Liver (tissue), 8 donors: ENCODE measurements at regions not wholly inside any gene's neighbourhood (a gene's known extent, or its start where the extent isn't known, plus 50 kb on each side); places are given as distances from the start of the nearest gene placed in this dataset.

Experiments
- DNase-seq: peaks from one replicate; pipeline ENCODE4 v3.0.0-alpha.2; 2017; ENCODE audit warnings: low spot score
- H3K27ac ChIP-seq, 2 donors: one replicate each; pipeline ENCODE4 v1.7.0; 2013; ENCODE audit warnings: inconsistent platforms in 2 of 2, low read length in 2 of 2, control low read depth in 1 of 2, low read depth in 1 of 2, mild to moderate bottlenecking in 1 of 2
- H3K27me3 ChIP-seq, 4 donors: one replicate each; pipeline versions ENCODE4 v1.6.1 to v1.7.0; 2013; ENCODE audit warnings: low read length in 3 of 4, inconsistent platforms in 1 of 4, mild to moderate bottlenecking in 1 of 4, moderate library complexity in 1 of 4; ENCODE audit not compliant: control insufficient read depth in 4 of 4, insufficient read depth in 4 of 4
- H3K36me3 ChIP-seq, 4 donors: one replicate each; pipeline versions ENCODE4 v1.6.1 to v1.7.0; 2013; ENCODE audit warnings: low read length in 3 of 4, mild to moderate bottlenecking in 3 of 4, low read depth in 1 of 4, moderate library complexity in 1 of 4; ENCODE audit not compliant: control insufficient read depth in 4 of 4, insufficient read depth in 3 of 4
- H3K4me1 ChIP-seq, 4 donors: one replicate each; pipeline versions ENCODE4 v1.6.1 to v1.7.0; 2013; ENCODE audit warnings: low read length in 3 of 4, mild to moderate bottlenecking in 3 of 4, moderate library complexity in 1 of 4; ENCODE audit not compliant: control insufficient read depth in 4 of 4, insufficient read depth in 4 of 4
- H3K4me3 ChIP-seq, 3 donors: one replicate each; pipeline versions ENCODE4 v1.6.1 to v1.7.0; 2013; ENCODE audit warnings: low read length in 3 of 3, control low read depth in 1 of 3, low read depth in 1 of 3, mild to moderate bottlenecking in 1 of 3
- H3K9ac ChIP-seq, 2 donors: one replicate each; pipeline ENCODE4 v1.7.0; 2013; ENCODE audit warnings: low read length in 2 of 2, mild to moderate bottlenecking in 2 of 2, moderate library complexity in 2 of 2, control low read depth in 1 of 2, low read depth in 1 of 2
- H3K9me3 ChIP-seq, 4 donors: one replicate each; pipeline versions ENCODE4 v1.6.1 to v1.7.0; 2013; ENCODE audit warnings: low read length in 3 of 4; ENCODE audit not compliant: control insufficient read depth in 4 of 4
- EGR1 ChIP-seq, 2 donors: IDR thresholded peaks; 2 replicates each; pipeline ENCODE4 v1.6.1; 2016 to 2018; ENCODE audit warnings: antibody characterized with exemption in 2 of 2, low read depth in 2 of 2
- FOXA1 ChIP-seq: IDR thresholded peaks from 2 replicates; pipeline ENCODE4 v1.6.1; 2016; ENCODE audit warnings: antibody characterized with exemption
- GABPA ChIP-seq, 2 donors: IDR thresholded peaks in 1 of 2; conservative IDR thresholded peaks in 1 of 2; 2 replicates each; pipeline ENCODE4 v1.6.1; 2016; ENCODE audit warnings: antibody characterized with exemption in 2 of 2, mild to moderate bottlenecking in 1 of 2, moderate library complexity in 1 of 2
- HNF4G ChIP-seq: IDR thresholded peaks from 2 replicates; pipeline ENCODE4 v1.6.1; 2016; ENCODE audit warnings: antibody characterized with exemption
- JUND ChIP-seq, 2 donors: IDR thresholded peaks; 2 replicates each; pipeline ENCODE4 v1.6.1; 2016; ENCODE audit warnings: antibody characterized with exemption in 2 of 2
- MAX ChIP-seq: IDR thresholded peaks from 2 replicates; pipeline ENCODE4 v1.6.1; 2016; ENCODE audit warnings: antibody characterized with exemption
- NR2F2 ChIP-seq: IDR thresholded peaks from 2 replicates; pipeline ENCODE4 v1.6.1; 2016; ENCODE audit warnings: antibody characterized with exemption
- RAD21 ChIP-seq, 2 donors: IDR thresholded peaks; 2 replicates each; pipeline ENCODE4 v1.6.1; 2016; ENCODE audit warnings: antibody characterized with exemption in 2 of 2, mild to moderate bottlenecking in 2 of 2
- RXRA ChIP-seq, 2 donors: IDR thresholded peaks; 2 replicates each; pipeline ENCODE4 v1.6.1; 2017 to 2018; ENCODE audit warnings: antibody characterized with exemption in 2 of 2, mild to moderate bottlenecking in 1 of 2
- SP1 ChIP-seq: IDR thresholded peaks from 2 replicates; pipeline ENCODE4 v1.6.1; 2018; ENCODE audit warnings: antibody characterized with exemption, mild to moderate bottlenecking
- YY1 ChIP-seq: IDR thresholded peaks from 2 replicates; pipeline ENCODE4 v1.6.1; 2016; ENCODE audit warnings: antibody characterized with exemption, mild to moderate bottlenecking
- WGBS: extraction: QIAGEN DNeasy Blood & Tissue Kit; methylation state at CpG from one replicate; pipeline ENCODE4 v1.1.7; 2013; 5-methylcytosine and 5-hydroxymethylcytosine counted together
- TF ChIP-seq, protein P1 (sequence below): fragments of 150-350 bp; IDR thresholded peaks from 2 replicates; pipeline ENCODE4 v1.5.1; 2017; ENCODE audit warnings: improper control_type of control experiment, low read depth, low read length; ENCODE audit not compliant: missing input control
- TF ChIP-seq, protein P2 (sequence below): IDR thresholded peaks from 2 replicates; pipeline ENCODE4 v1.6.1; 2016; ENCODE audit warnings: antibody characterized with exemption
- donor health status: healthy.
- donor health status: healthy.
- donor health status: healthy.
- donor health status: healthy.
- donor health status: healthy.

GRCh38 chr5:133897431-133897830, 71.0 kb downstream of the C5orf15 start (continued):
- no peak for TF ChIP-seq EGR1 (IDR thresholded peaks at IDR 0.05; ENCODE audit: low read depth in 2 of 2)
- TF ChIP-seq HNF4G: no peak
- no peak for TF ChIP-seq JUND (IDR thresholded peaks at IDR 0.05)
- no peak for TF ChIP-seq GABPA (IDR thresholded peaks at IDR 0.05 in 1 of 2, conservative IDR thresholded peaks at IDR 0.05 in 1 of 2)
- TF ChIP-seq RXRA (IDR thresholded peaks at IDR 0.05): no peak
- no peak for TF ChIP-seq FOXA1
- TF ChIP-seq YY1: no peak
- TF ChIP-seq, protein P1, sequence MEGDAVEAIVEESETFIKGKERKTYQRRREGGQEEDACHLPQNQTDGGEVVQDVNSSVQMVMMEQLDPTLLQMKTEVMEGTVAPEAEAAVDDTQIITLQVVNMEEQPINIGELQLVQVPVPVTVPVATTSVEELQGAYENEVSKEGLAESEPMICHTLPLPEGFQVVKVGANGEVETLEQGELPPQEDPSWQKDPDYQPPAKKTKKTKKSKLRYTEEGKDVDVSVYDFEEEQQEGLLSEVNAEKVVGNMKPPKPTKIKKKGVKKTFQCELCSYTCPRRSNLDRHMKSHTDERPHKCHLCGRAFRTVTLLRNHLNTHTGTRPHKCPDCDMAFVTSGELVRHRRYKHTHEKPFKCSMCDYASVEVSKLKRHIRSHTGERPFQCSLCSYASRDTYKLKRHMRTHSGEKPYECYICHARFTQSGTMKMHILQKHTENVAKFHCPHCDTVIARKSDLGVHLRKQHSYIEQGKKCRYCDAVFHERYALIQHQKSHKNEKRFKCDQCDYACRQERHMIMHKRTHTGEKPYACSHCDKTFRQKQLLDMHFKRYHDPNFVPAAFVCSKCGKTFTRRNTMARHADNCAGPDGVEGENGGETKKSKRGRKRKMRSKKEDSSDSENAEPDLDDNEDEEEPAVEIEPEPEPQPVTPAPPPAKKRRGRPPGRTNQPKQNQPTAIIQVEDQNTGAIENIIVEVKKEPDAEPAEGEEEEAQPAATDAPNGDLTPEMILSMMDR: no peak
- TF ChIP-seq RAD21 (IDR thresholded peaks at IDR 0.05): no peak

- DNase-seq: no peak
- no peaks in the 10 kb centered on the region for H3K27me3 ChIP-seq
- TF ChIP-seq GABPA (IDR thresholded peaks at IDR 0.05 in 1 of 2, conservative IDR thresholded peaks at IDR 0.05 in 1 of 2) (no peak), HNF4G (no peak), MAX (no peak), RXRA (IDR thresholded peaks at IDR 0.05) (no peak), SP1 (no peak), NR2F2 (no peak), YY1 (no peak), JUND (IDR thresholded peaks at IDR 0.05) (no peak)
- TF ChIP-seq, protein P2, sequence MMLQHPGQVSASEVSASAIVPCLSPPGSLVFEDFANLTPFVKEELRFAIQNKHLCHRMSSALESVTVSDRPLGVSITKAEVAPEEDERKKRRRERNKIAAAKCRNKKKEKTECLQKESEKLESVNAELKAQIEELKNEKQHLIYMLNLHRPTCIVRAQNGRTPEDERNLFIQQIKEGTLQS: no peak
- H3K4me3 ChIP-seq: no peak overlapping the region
- H3K9me3 ChIP-seq: no peaks in the 10 kb centered on the region
- no peaks in the 10 kb centered on the region for H3K36me3 ChIP-seq
- H3K27ac ChIP-seq: no peak overlapping the region
- H3K4me1 ChIP-seq: no peaks in the 10 kb centered on the region
- 90% methylated on average over 2 of the region's 2 CpGs for WGBS
- H3K9ac ChIP-seq: no peak overlapping the region
These were observed 71.6 kb downstream of the C5orf15 start for GRCh38 chr5:133896873-133897272.

DNA sequence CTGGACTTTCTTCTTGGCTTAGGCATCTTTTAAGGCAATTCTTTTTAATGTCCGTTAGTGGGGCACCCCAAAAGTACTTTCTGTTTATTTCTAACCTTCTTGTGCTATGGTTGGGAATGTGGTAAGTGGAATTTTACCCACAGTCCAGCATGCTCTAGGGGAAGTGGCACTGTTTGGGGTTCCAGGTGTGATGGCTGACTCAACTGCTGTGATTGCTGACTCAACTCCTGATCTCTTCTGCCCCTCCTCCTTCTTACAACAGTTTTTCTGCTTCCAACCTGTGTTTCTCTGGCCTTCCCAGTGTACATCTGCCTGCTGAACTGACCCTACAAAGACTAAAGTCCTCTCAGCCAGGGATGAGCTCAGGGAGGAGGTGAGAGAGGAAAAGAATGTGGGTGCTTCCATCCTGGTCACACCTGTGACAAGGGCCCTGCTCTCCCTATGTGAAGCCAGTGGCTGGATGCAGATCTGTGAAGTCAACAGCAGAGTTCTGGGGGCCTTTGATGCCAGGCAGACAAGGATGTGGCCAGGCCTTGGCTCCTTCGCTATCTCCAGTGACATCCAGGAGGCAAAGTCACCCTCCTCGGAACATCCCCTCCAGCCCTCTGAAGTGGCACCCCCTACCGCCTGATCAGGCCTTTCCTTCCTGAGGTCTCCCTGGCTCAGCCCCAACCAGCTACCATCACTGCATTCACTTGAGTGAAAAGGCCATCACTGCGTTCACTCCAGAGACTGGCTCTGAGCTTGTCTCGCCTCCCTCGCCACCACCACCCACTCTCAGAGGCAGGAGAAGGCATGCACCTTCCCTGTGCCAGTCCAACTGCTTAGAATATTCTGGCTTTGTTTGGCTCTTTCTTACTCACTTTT, 72.2 kb downstream of the C5orf15 start:
- H3K4me1 ChIP-seq: no peaks in the 10 kb centered on the region
- no peak for DNase-seq
- H3K9ac ChIP-seq: no peak overlapping the region
- H3K27me3 ChIP-seq: no peaks in the 10 kb centered on the region
- H3K27ac ChIP-seq: no peak overlapping the region
- H3K4me3 ChIP-seq: no peak overlapping the region
- TF ChIP-seq, protein P1: no peak
- H3K36me3 ChIP-seq: no peaks in the 10 kb centered on the region
- WGBS: 96% methylated on average over 7 of the region's 7 CpGs
- no peaks in the 10 kb centered on the region for H3K9me3 ChIP-seq
